ENCODE measurements at regions not wholly inside any gene's neighbourhood (a gene's known extent, or its start where the extent isn't known, plus 50 kb on each side); places are given as distances from the start of the nearest gene placed in this dataset.

DNA sequence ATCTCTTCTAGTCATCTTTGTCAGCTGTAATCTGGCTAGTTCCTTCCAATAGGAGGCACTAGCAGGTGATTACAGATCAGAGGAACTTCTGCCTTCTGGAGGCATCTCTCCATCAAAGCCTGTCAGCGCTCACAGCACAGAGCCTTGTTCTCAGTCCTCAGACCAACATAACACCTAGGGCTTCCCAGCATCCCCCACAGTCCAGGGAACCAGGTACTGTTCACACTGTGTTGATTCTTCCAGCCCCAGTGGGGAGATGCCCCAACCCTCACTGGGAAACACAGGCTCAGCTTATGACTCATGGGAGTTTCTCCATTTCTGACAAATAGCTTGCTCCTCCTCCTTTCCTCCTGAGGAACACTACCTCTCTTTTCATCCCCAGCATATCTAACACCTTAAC is 601.7 kb downstream of the CBLN2 start:
- TF ChIP-seq, protein P1, sequence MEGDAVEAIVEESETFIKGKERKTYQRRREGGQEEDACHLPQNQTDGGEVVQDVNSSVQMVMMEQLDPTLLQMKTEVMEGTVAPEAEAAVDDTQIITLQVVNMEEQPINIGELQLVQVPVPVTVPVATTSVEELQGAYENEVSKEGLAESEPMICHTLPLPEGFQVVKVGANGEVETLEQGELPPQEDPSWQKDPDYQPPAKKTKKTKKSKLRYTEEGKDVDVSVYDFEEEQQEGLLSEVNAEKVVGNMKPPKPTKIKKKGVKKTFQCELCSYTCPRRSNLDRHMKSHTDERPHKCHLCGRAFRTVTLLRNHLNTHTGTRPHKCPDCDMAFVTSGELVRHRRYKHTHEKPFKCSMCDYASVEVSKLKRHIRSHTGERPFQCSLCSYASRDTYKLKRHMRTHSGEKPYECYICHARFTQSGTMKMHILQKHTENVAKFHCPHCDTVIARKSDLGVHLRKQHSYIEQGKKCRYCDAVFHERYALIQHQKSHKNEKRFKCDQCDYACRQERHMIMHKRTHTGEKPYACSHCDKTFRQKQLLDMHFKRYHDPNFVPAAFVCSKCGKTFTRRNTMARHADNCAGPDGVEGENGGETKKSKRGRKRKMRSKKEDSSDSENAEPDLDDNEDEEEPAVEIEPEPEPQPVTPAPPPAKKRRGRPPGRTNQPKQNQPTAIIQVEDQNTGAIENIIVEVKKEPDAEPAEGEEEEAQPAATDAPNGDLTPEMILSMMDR (CRISPR knock-in tag; IDR thresholded peaks at IDR 0.05) = no peak
- TF ChIP-seq TCF12 (IDR thresholded peaks at IDR 0.05) = no peak
- no peak for TF ChIP-seq TCF12 (CRISPR knock-in tag; IDR thresholded peaks at IDR 0.05)
- TF ChIP-seq, protein P2, sequence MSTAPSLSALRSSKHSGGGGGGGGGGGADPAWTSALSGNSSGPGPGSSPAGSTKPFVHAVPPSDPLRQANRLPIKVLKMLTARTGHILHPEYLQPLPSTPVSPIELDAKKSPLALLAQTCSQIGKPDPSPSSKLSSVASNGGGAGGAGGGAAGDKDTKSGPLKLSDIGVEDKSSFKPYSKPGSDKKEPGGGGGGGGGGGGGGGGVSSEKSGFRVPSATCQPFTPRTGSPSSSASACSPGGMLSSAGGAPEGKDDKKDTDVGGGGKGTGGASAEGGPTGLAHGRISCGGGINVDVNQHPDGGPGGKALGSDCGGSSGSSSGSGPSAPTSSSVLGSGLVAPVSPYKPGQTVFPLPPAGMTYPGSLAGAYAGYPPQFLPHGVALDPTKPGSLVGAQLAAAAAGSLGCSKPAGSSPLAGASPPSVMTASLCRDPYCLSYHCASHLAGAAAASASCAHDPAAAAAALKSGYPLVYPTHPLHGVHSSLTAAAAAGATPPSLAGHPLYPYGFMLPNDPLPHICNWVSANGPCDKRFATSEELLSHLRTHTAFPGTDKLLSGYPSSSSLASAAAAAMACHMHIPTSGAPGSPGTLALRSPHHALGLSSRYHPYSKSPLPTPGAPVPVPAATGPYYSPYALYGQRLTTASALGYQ (CRISPR knock-in tag; IDR thresholded peaks at IDR 0.05) = no peak
- TF ChIP-seq TAF1 (CRISPR knock-in tag; IDR thresholded peaks at IDR 0.05) = no peak

All from HepG2 (cell line).